CD4-positive, alpha-beta T cell (primary cell): ENCODE measurements at regions not wholly inside any gene's neighbourhood (a gene's known extent, or its start where the extent isn't known, plus 50 kb on each side); places are given as distances from the start of the nearest gene placed in this dataset.

Source experiments
- ATAC-seq: fragments of 200-7000 bp; cut with Tn5 transposase; one replicate; pipeline ENCODE4 v1.10.0; 2022; ENCODE audit warnings: mild to moderate bottlenecking; ENCODE audit not compliant: poor library complexity
- CTCF ChIA-PET: fragments of 350-600 bp; sonication (Branson Sonifier 250); formaldehyde crosslinking; loops from one replicate; lab custom pipeline; 2021; ENCODE audit warnings: antibody characterized with exemption, inconsistent platforms; lab: Charles Lee
- POLR2A ChIA-PET: fragments of 350-600 bp; sonication (Branson Sonifier 250); formaldehyde crosslinking; loops from one replicate; lab custom pipeline; 2021; ENCODE audit warnings: antibody characterized with exemption, inconsistent platforms; lab: Charles Lee
- DNase-seq, 14 experiments: peaks; one replicate each; pipeline ENCODE4 v3.0.0-alpha.2; 2013 to 2020; ENCODE audit warnings: mixed read lengths in 2 of 14
- H3K27ac ChIP-seq, 2 donors: one replicate each; pipeline versions ENCODE4 v1.5.1 to v1.7.0; 2013; ENCODE audit warnings: low read length in 2 of 2, low read depth in 1 of 2, mild to moderate bottlenecking in 1 of 2
- H3K27me3 ChIP-seq, 2 experiments: 1 replicate in 1 of 2; 2 replicates in 1 of 2; pipeline versions ENCODE4 v1.6.1 to v1.7.0; 2013; ENCODE audit warnings: low read length in 2 of 2, control low read depth in 1 of 2, mild to moderate bottlenecking in 1 of 2, moderate library complexity in 1 of 2; ENCODE audit not compliant: insufficient read depth in 2 of 2, control insufficient read depth in 1 of 2
- H3K36me3 ChIP-seq: one replicate; pipeline ENCODE4 v1.6.1; 2013; ENCODE audit warnings: low read length, control low read depth; ENCODE audit not compliant: insufficient read depth
- H3K4me1 ChIP-seq: one replicate; pipeline ENCODE4 v1.6.1; 2013; ENCODE audit warnings: low read length, control low read depth; ENCODE audit not compliant: insufficient read depth
- H3K4me3 ChIP-seq: one replicate; pipeline ENCODE4 v1.5.1; 2013; ENCODE audit warnings: mild to moderate bottlenecking, low read length, moderate library complexity
- H3K9me3 ChIP-seq, 2 experiments: 1 replicate in 1 of 2; 2 replicates in 1 of 2; pipeline versions ENCODE4 v1.6.1 to v1.7.0; 2013; ENCODE audit warnings: low read length in 2 of 2, mild to moderate bottlenecking in 2 of 2, control low read depth in 1 of 2, moderate library complexity in 1 of 2; ENCODE audit not compliant: control insufficient read depth in 1 of 2, insufficient read depth in 1 of 2
- H3K27ac Mint-ChIP-seq: one replicate; pipeline ENCODE4 v1.8.0; 2020; ENCODE audit warnings: mixed read lengths
- H3K27me3 Mint-ChIP-seq: one replicate; pipeline ENCODE4 v1.8.0; 2021; ENCODE audit warnings: mixed read lengths
- H3K36me3 Mint-ChIP-seq: one replicate; pipeline ENCODE4 v1.8.0; 2021; ENCODE audit warnings: low read depth, mixed read lengths
- H3K4me1 Mint-ChIP-seq: one replicate; pipeline ENCODE4 v1.8.0; 2021; ENCODE audit warnings: low read depth, mixed read lengths
- H3K4me3 Mint-ChIP-seq: one replicate; pipeline ENCODE4 v1.8.0; 2020; ENCODE audit warnings: mild to moderate bottlenecking, mixed read lengths
- H3K9me3 Mint-ChIP-seq: one replicate; pipeline ENCODE4 v1.8.0; 2020; ENCODE audit warnings: mixed read lengths
- intact Hi-C, 2 experiments: fragments of 100-400 bp; cut with DNase I in 1 of 2; cut with micrococcal nuclease in 1 of 2; formaldehyde crosslinking; loops; one replicate each; pipeline versions ENCODE4 v1.15.1 to v1.9.0; 2023 to 2025; cut with DNase I, micrococcal nuclease
- TF ChIP-seq, protein P1 (sequence below): fragments of 200-600 bp; IDR thresholded peaks from one replicate; pipeline ENCODE4 v1.8.0; 2022; ENCODE audit warnings: antibody characterized with exemption, mild to moderate bottlenecking

DNA sequence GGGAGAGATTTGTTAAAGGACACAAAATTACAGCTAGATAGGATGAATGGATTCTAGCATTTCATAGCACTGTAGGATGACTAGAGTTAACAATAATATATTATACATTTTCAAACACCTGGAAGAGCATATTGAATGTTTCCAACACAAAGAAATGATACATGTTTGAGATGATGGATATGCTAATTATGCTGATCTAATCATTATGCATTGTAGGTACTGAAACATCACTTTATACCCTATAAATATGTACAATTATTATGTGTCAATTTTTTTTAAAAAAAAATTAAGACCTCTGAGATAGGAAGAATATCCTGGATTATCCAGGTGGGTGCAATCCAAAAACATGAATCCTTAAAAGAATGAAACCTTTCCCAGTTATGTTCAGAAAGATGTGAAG lies 100.3 kb upstream of the CPNE8 start:
- no peak for DNase-seq
- intact Hi-C loops, result no loop called here
- CTCF ChIA-PET, result no interaction called here
- H3K4me1 ChIP-seq, result no peaks in the 10 kb centered on the region
- ATAC-seq, result no peak
- Mint-ChIP-seq H3K9me3 (peaks cover 6% of the 10 kb centered on the region), H3K4me1 (no peaks in the 10 kb centered on the region), H3K4me3 (no peak overlapping the region), H3K36me3 (no peaks in the 10 kb centered on the region), H3K27ac (no peak overlapping the region), H3K27me3 (no peaks in the 10 kb centered on the region)
- H3K27ac ChIP-seq, result no peak overlapping the region
- no peaks in the 10 kb centered on the region for H3K27me3 ChIP-seq
- POLR2A ChIA-PET, result no interaction called here
- H3K4me3 ChIP-seq, result no peak overlapping the region
- no peaks in the 10 kb centered on the region for H3K36me3 ChIP-seq
- H3K9me3 ChIP-seq, result no peaks in the 10 kb centered on the region
- TF ChIP-seq, protein P1, sequence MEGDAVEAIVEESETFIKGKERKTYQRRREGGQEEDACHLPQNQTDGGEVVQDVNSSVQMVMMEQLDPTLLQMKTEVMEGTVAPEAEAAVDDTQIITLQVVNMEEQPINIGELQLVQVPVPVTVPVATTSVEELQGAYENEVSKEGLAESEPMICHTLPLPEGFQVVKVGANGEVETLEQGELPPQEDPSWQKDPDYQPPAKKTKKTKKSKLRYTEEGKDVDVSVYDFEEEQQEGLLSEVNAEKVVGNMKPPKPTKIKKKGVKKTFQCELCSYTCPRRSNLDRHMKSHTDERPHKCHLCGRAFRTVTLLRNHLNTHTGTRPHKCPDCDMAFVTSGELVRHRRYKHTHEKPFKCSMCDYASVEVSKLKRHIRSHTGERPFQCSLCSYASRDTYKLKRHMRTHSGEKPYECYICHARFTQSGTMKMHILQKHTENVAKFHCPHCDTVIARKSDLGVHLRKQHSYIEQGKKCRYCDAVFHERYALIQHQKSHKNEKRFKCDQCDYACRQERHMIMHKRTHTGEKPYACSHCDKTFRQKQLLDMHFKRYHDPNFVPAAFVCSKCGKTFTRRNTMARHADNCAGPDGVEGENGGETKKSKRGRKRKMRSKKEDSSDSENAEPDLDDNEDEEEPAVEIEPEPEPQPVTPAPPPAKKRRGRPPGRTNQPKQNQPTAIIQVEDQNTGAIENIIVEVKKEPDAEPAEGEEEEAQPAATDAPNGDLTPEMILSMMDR, result no peak

DNA sequence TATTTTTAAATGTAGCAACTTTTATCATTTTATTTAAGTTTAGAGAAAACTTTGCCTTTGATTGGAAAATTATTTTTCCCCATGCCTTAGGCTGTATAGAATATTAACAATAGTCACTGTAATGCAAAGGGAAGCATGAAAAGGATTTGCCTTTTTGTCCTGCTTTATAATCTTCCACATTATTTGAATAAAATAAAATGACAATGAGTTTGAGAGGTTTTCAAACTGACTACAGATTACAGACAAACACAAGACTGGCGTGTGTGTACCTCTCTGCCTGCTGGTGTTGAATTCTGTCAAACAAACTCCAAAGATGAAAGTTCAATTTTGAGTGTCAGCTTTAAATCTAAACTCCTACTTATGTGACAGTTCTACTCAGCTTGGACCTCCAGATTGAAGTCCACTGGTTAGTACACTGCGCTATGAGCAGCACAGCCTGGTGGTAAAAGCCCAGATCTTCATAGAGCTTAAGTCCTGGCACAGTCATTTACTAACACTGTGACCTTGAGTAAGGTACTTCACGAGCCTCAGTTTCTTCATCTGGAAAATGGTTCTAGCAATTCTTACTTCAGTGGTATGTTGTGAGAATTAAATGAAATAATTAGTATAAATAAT lies 98.3 kb upstream of the CPNE8 start:
- H3K27me3 ChIP-seq, result no peaks in the 10 kb centered on the region
- CTCF ChIA-PET, result no interaction called here
- H3K36me3 Mint-ChIP-seq, result no peaks in the 10 kb centered on the region
- intact Hi-C loops, result no loop called here
- H3K27ac Mint-ChIP-seq, result no peak overlapping the region
- H3K4me1 Mint-ChIP-seq, result no peaks in the 10 kb centered on the region
- H3K4me3 Mint-ChIP-seq, result no peak overlapping the region
- DNase-seq (no peak), ATAC-seq (no peak)
- H3K4me1 ChIP-seq, result no peaks in the 10 kb centered on the region
- no peaks in the 10 kb centered on the region for H3K27me3 Mint-ChIP-seq
- TF ChIP-seq, protein P1, result no peak
- POLR2A ChIA-PET, result no interaction called here
- no peaks in the 10 kb centered on the region for H3K36me3 ChIP-seq
- H3K9me3 Mint-ChIP-seq, result peaks cover 2% of the 10 kb centered on the region
- H3K4me3 ChIP-seq, result no peak overlapping the region
- no peaks in the 10 kb centered on the region for H3K9me3 ChIP-seq
- H3K27ac ChIP-seq, result no peak overlapping the region

DNA sequence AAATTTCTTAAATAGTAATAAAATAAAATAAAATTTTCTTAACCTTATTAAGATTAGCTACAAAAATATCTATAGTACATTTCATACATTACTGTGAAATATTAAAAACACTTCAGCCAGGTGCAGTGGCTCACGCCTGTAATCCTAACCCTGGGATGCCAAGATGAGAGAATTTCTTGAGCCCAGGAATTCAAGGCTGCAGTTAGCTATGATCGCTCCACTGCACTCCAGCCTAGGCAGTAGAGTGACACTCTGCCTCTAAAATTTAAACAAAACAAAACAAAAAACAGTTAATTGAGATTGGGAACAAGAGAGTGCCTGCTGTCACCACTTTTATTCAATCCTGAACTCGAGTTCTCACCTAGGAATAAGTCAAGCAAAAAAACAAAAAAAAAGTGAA lies 95.0 kb upstream of the CPNE8 start:
- no peak overlapping the region for H3K4me3 ChIP-seq
- Mint-ChIP-seq H3K9me3 (no peaks in the 10 kb centered on the region), H3K27me3 (no peaks in the 10 kb centered on the region), H3K4me3 (no peak overlapping the region), H3K36me3 (no peaks in the 10 kb centered on the region), H3K27ac (no peak overlapping the region), H3K4me1 (no peaks in the 10 kb centered on the region)
- TF ChIP-seq, protein P1, result no peak
- no peak for ATAC-seq
- intact Hi-C loops, result no loop called here
- no peaks in the 10 kb centered on the region for H3K9me3 ChIP-seq
- H3K4me1 ChIP-seq, result no peaks in the 10 kb centered on the region
- DNase-seq, result no peak
- H3K27me3 ChIP-seq, result no peaks in the 10 kb centered on the region
- ChIA-PET POLR2A (no interaction called here), CTCF (no interaction called here)
- no peaks in the 10 kb centered on the region for H3K36me3 ChIP-seq
- no peak overlapping the region for H3K27ac ChIP-seq
